Liver (tissue), 3 donors: ENCODE measurements at regions not wholly inside any gene's neighbourhood (a gene's known extent, or its start where the extent isn't known, plus 50 kb on each side); places are given as distances from the start of the nearest gene placed in this dataset.

Experiments used
- CTCF ChIP-seq: fragments of 150-350 bp; IDR thresholded peaks from 2 replicates; pipeline ENCODE4 v1.5.1; 2017; ENCODE audit warnings: improper control_type of control experiment, low read depth, low read length; ENCODE audit not compliant: missing input control
- RXRA ChIP-seq, 2 donors: IDR thresholded peaks; 2 replicates each; pipeline ENCODE4 v1.6.1; 2017 to 2018; ENCODE audit warnings: antibody characterized with exemption in 2 of 2, mild to moderate bottlenecking in 1 of 2
- TAF1 ChIP-seq: conservative IDR thresholded peaks from 2 replicates; pipeline ENCODE4 v1.6.1; 2016; ENCODE audit warnings: antibody characterized with exemption, mild to moderate bottlenecking
- donor health status: healthy.
- donor health status: healthy.

- no peak for TF ChIP-seq CTCF
- TF ChIP-seq TAF1, result no peak
- TF ChIP-seq RXRA (IDR thresholded peaks at IDR 0.05), result no peak
Measured at GRCh38 chr4:3673176-3673575, 93.0 kb upstream of the ADRA2C start.
